ENCODE measurements at regions not wholly inside any gene's neighbourhood (a gene's known extent, or its start where the extent isn't known, plus 50 kb on each side); places are given as distances from the start of the nearest gene placed in this dataset.

- TF ChIP-seq POLR2A (IDR thresholded peaks at IDR 0.05) (no peak), CTCF (IDR thresholded peaks at IDR 0.05) (no peak)
These were observed 119.2 kb downstream of the ARRDC3 start for GRCh38 chr5:91263898-91264297.
